VCaP (cell line): ENCODE measurements at regions not wholly inside any gene's neighbourhood (a gene's known extent, or its start where the extent isn't known, plus 50 kb on each side); places are given as distances from the start of the nearest gene placed in this dataset.

Experiments
- H3K27ac ChIP-seq: fragments of 450-650 bp; 2 replicates; pipeline ENCODE4 v1.5.1; 2017
- TF ChIP-seq, protein P1 (sequence below): fragments of 450-650 bp; conservative IDR thresholded peaks from 2 replicates; pipeline ENCODE4 v1.5.1; 2017; ENCODE audit warnings: mild to moderate bottlenecking, moderate library complexity

- TF ChIP-seq, protein P1, sequence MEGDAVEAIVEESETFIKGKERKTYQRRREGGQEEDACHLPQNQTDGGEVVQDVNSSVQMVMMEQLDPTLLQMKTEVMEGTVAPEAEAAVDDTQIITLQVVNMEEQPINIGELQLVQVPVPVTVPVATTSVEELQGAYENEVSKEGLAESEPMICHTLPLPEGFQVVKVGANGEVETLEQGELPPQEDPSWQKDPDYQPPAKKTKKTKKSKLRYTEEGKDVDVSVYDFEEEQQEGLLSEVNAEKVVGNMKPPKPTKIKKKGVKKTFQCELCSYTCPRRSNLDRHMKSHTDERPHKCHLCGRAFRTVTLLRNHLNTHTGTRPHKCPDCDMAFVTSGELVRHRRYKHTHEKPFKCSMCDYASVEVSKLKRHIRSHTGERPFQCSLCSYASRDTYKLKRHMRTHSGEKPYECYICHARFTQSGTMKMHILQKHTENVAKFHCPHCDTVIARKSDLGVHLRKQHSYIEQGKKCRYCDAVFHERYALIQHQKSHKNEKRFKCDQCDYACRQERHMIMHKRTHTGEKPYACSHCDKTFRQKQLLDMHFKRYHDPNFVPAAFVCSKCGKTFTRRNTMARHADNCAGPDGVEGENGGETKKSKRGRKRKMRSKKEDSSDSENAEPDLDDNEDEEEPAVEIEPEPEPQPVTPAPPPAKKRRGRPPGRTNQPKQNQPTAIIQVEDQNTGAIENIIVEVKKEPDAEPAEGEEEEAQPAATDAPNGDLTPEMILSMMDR = no peak
- H3K27ac ChIP-seq = no peak overlapping the region
Observed at GRCh38 chr2:5339473-5339872, 352.7 kb upstream of the SOX11 start.

- no peak overlapping the region for H3K27ac ChIP-seq
- TF ChIP-seq, protein P1 = no peak
Observed at GRCh38 chr2:5343785-5344335, 348.3 kb upstream of the SOX11 start.

- H3K27ac ChIP-seq = no peak overlapping the region
- TF ChIP-seq, protein P1 = no peak
Observed at GRCh38 chr2:5352286-5352685, 339.9 kb upstream of the SOX11 start.

- TF ChIP-seq, protein P1 = no peak
- H3K27ac ChIP-seq = no peak overlapping the region
Observed at GRCh38 chr2:5353565-5353964, 338.6 kb upstream of the SOX11 start.

DNA sequence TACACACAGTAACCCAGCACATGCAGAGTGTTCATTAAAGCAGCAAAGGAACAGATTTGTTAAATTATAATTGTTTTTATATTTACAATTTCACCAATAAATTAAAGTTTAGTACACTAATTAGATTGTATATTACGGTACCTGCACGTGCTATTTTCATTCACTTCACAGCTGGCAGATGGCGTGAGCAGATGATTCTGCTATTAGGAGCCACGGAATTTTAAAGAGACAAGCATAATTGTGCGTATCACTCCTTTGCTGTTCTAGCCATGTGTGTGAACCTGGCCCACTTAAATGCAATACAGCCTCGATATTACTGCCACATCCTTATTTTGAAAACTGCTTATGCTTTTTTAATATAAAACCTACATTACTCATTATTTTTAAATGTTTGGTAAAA lies 332.8 kb upstream of the SOX11 start:
- TF ChIP-seq, protein P1 = no peak

GRCh38 chr2:5360081-5360480 lies 332.1 kb upstream of the SOX11 start:
- H3K27ac ChIP-seq = no peak overlapping the region
- TF ChIP-seq, protein P1 = no peak

More for the DNA sequence above, 332.8 kb upstream of the SOX11 start:
- no peak overlapping the region for H3K27ac ChIP-seq

GRCh38 chr2:5364361-5364760 lies 327.8 kb upstream of the SOX11 start:
- TF ChIP-seq, protein P1 = no peak

More at GRCh38 chr2:5364361-5364760, 327.8 kb upstream of the SOX11 start:
- no peak overlapping the region for H3K27ac ChIP-seq
